Colonic mucosa (tissue), 4 donors: ENCODE measurements at regions not wholly inside any gene's neighbourhood (a gene's known extent, or its start where the extent isn't known, plus 50 kb on each side); places are given as distances from the start of the nearest gene placed in this dataset.

ENCODE experiments used
- DNase-seq: peaks from one replicate; pipeline ENCODE4 v3.0.0-alpha.2; 2020
- H3K27ac ChIP-seq: fragments of 200-600 bp; one replicate; pipeline ENCODE4 v1.8.0; 2021
- H3K27me3 ChIP-seq: fragments of 200-600 bp; one replicate; pipeline ENCODE4 v1.8.0; 2021
- H3K36me3 ChIP-seq: fragments of 200-600 bp; one replicate; pipeline ENCODE4 v1.8.0; 2021
- H3K4me1 ChIP-seq: fragments of 200-600 bp; one replicate; pipeline ENCODE4 v1.8.0; 2021; ENCODE audit warnings: mild to moderate bottlenecking
- H3K4me3 ChIP-seq: fragments of 200-600 bp; one replicate; pipeline ENCODE4 v1.8.0; 2021
- H3K9ac ChIP-seq, 2 donors: one replicate each; pipeline ENCODE4 v1.7.0; 2013; ENCODE audit warnings: control low read depth in 2 of 2, low read depth in 2 of 2, low read length in 2 of 2
- H3K9me3 ChIP-seq: fragments of 200-600 bp; one replicate; pipeline ENCODE4 v1.8.0; 2021
- CTCF ChIP-seq: fragments of 200-600 bp; IDR thresholded peaks from one replicate; pipeline ENCODE4 v1.8.0; 2022; ENCODE audit warnings: antibody characterized with exemption, mild to moderate bottlenecking
- intact Hi-C: fragments of 100-400 bp; cut with DNase I; formaldehyde crosslinking; loops from one replicate; pipeline ENCODE4 v1.14.1; 2022
- donor health status: healthy.
- donor health status: DM: no; HTN: no; CAD: no.
- donor health status: DM: no; HTN: no; CAD: no.

- Histone ChIP-seq H3K27ac (no peak overlapping the region), H3K4me3 (no peak overlapping the region), H3K27me3 (no peaks in the 10 kb centered on the region), H3K9me3 (no peaks in the 10 kb centered on the region), H3K4me1 (no peaks in the 10 kb centered on the region), H3K9ac (no peak overlapping the region), H3K36me3 (no peaks in the 10 kb centered on the region)
- intact Hi-C loops: no loop called here
- no peak for TF ChIP-seq CTCF
- no peak for DNase-seq
These were observed 326.1 kb upstream of the CAMK1G start for GRCh38 chr1:209257454-209257853.

- H3K4me1 ChIP-seq: no peaks in the 10 kb centered on the region
- H3K9ac ChIP-seq: no peak overlapping the region
- no peaks in the 10 kb centered on the region for H3K9me3 ChIP-seq
- intact Hi-C loops: no loop called here
- H3K27me3 ChIP-seq: no peaks in the 10 kb centered on the region
- no peak for DNase-seq
- no peak for TF ChIP-seq CTCF
- no peak overlapping the region for H3K4me3 ChIP-seq
- H3K27ac ChIP-seq: no peak overlapping the region
- no peaks in the 10 kb centered on the region for H3K36me3 ChIP-seq
These were observed 323.4 kb upstream of the CAMK1G start for GRCh38 chr1:209260136-209260535.

- no peaks in the 10 kb centered on the region for H3K36me3 ChIP-seq
- TF ChIP-seq CTCF: no peak
- no peaks in the 10 kb centered on the region for H3K4me1 ChIP-seq
- no peaks in the 10 kb centered on the region for H3K27me3 ChIP-seq
- H3K9me3 ChIP-seq: no peaks in the 10 kb centered on the region
- H3K4me3 ChIP-seq: no peak overlapping the region
- H3K27ac ChIP-seq: no peak overlapping the region
- intact Hi-C loops: no loop called here
- no peak overlapping the region for H3K9ac ChIP-seq
- no peak for DNase-seq
These were observed 320.9 kb upstream of the CAMK1G start for GRCh38 chr1:209262631-209263030.

GRCh38 chr1:209265301-209265700 is 318.2 kb upstream of the CAMK1G start:
- H3K9ac ChIP-seq: no peak overlapping the region
- intact Hi-C loops: no loop called here
- DNase-seq: no peak
- no peak for TF ChIP-seq CTCF
- H3K27me3 ChIP-seq: no peaks in the 10 kb centered on the region
- no peaks in the 10 kb centered on the region for H3K9me3 ChIP-seq
- no peak overlapping the region for H3K27ac ChIP-seq
- H3K4me3 ChIP-seq: no peak overlapping the region
- H3K4me1 ChIP-seq: no peaks in the 10 kb centered on the region
- H3K36me3 ChIP-seq: no peaks in the 10 kb centered on the region

- H3K9me3 ChIP-seq: no peaks in the 10 kb centered on the region
- no peak for DNase-seq
- no peak overlapping the region for H3K9ac ChIP-seq
- no peaks in the 10 kb centered on the region for H3K27me3 ChIP-seq
- TF ChIP-seq CTCF: no peak
- H3K4me3 ChIP-seq: no peak overlapping the region
- H3K36me3 ChIP-seq: no peaks in the 10 kb centered on the region
- no peaks in the 10 kb centered on the region for H3K4me1 ChIP-seq
- intact Hi-C loops: no loop called here
- no peak overlapping the region for H3K27ac ChIP-seq
These were observed 316.8 kb upstream of the CAMK1G start for GRCh38 chr1:209266590-209267205.
